K562 (cell line): ENCODE measurements at regions not wholly inside any gene's neighbourhood (a gene's known extent, or its start where the extent isn't known, plus 50 kb on each side); places are given as distances from the start of the nearest gene placed in this dataset.

Experiments used
- ATAC-seq: fragments of 200-7000 bp; cut with Tn5 transposase; 3 replicates; pipeline ENCODE4 v1.9.1; 2020; ENCODE audit warnings: moderate library complexity
- BruUV-seq: library from RNA; stranded (reverse); fragments of 400-500 nt; replicated peaks from 2 replicates; lab custom pipeline; 2021; lab: Mats Ljungman, UMichigan
- CTCF ChIA-PET: fragments of 300-600 bp; formaldehyde crosslinking; extraction: SDS; loops from one replicate; lab custom pipeline; 2021; ENCODE audit warnings: low intra/inter-chr PET ratio; lab: Yijun Ruan, JAX
- POLR2A ChIA-PET: fragments of 300-600, 350-650 bp; sonication (Branson Sonifier 250); formaldehyde crosslinking; extraction: SDS; loops from one replicate; lab custom pipeline; 2021; ENCODE audit warnings: antibody characterized with exemption, inconsistent platforms; lab: Yijun Ruan, JAX
- DNase-seq, 4 experiments: peaks; one replicate each; pipeline versions ENCODE4 v3.0.0 to v3.0.0-alpha.2; 2011 to 2018; ENCODE audit warnings: low spot score in 3 of 4, mixed read lengths in 3 of 4; ENCODE audit errors: extremely low read depth in 1 of 4
- FAIRE-seq: peaks from 2 replicates; lab custom pipeline; 2011; peaks lifted over from hg19 to GRCh38; lab: Jason Lieb, UNC
- H2AFZ ChIP-seq: 2 replicates; pipeline ENCODE4 v1.6.0; 2011; ENCODE audit warnings: low read depth, low read length, control low read depth, inconsistent platforms
- H3K27ac ChIP-seq: fragments of 200-600 bp; 3 replicates; pipeline ENCODE4 v1.8.0; 2011; ENCODE audit warnings: low read depth, mild to moderate bottlenecking, control low read depth, inconsistent platforms, low read length, moderate library complexity, mixed read lengths; ENCODE audit errors: extremely low read depth
- H3K27me3 ChIP-seq, 2 experiments: fragments of 300-600 bp in 1 of 2; 2 replicates in 1 of 2; 3 replicates in 1 of 2; pipeline versions ENCODE4 v1.6.0 to v1.8.0; 2011; ENCODE audit warnings: inconsistent platforms in 2 of 2, low read length in 2 of 2, mild to moderate bottlenecking in 1 of 2, mixed read lengths in 1 of 2, moderate library complexity in 1 of 2; ENCODE audit not compliant: control insufficient read depth in 2 of 2, insufficient read depth in 2 of 2
- H3K36me3 ChIP-seq: fragments of 300-600 bp; 3 replicates; pipeline ENCODE4 v1.8.0; 2011; ENCODE audit warnings: mild to moderate bottlenecking, low read length, inconsistent platforms; ENCODE audit not compliant: control insufficient read depth, insufficient read depth
- H3K4me1 ChIP-seq, 2 experiments: fragments of 200-600 bp in 1 of 2; replicated peaks in 1 of 2; 2 replicates in 1 of 2; 3 replicates in 1 of 2; pipeline versions ENCODE4 v1.5.1 to v1.8.0; 2011; ENCODE audit warnings: inconsistent platforms in 2 of 2, low read length in 2 of 2, mild to moderate bottlenecking in 1 of 2, mixed read lengths in 1 of 2, moderate library complexity in 1 of 2; ENCODE audit not compliant: control insufficient read depth in 2 of 2, insufficient read depth in 2 of 2
- H3K4me2 ChIP-seq: 2 replicates; pipeline ENCODE4 v1.6.1; 2011; ENCODE audit warnings: low read length, control low read depth, inconsistent platforms, mixed read lengths; ENCODE audit not compliant: insufficient read depth
- H3K4me3 ChIP-seq: fragments of 200-600 bp; sonication (generic), shearing (Covaris generic); 2 replicates; pipeline ENCODE4 v1.5.1; 2016; ENCODE audit warnings: control low read depth, inconsistent platforms
- H3K79me2 ChIP-seq: fragments of 200-600 bp; 3 replicates; pipeline ENCODE4 v1.8.0; 2011; ENCODE audit warnings: low read length, inconsistent platforms; ENCODE audit not compliant: control insufficient read depth, insufficient read depth
- H3K9ac ChIP-seq, 2 experiments: 2 replicates each; pipeline versions ENCODE4 v1.6.0 to v1.6.1; 2011; ENCODE audit warnings: low read depth in 2 of 2, low read length in 2 of 2, control low read depth in 1 of 2, inconsistent platforms in 1 of 2, mild to moderate bottlenecking in 1 of 2, mixed read lengths in 1 of 2; ENCODE audit not compliant: insufficient read depth in 1 of 2
- H3K9me1 ChIP-seq: one replicate; pipeline ENCODE4 v1.6.0; 2011; ENCODE audit warnings: inconsistent platforms, mild to moderate bottlenecking, low read length, moderate library complexity; ENCODE audit not compliant: control insufficient read depth, insufficient read depth
- H3K9me3 ChIP-seq: replicated peaks from 2 replicates; pipeline ENCODE4 v1.5.1; 2011; ENCODE audit warnings: low read depth, low read length, inconsistent platforms; ENCODE audit not compliant: control insufficient read depth, insufficient read depth
- H4K20me1 ChIP-seq: replicated peaks from 2 replicates; pipeline ENCODE4 v1.6.1; 2011; ENCODE audit warnings: low read length, inconsistent platforms, mixed read lengths; ENCODE audit not compliant: control insufficient read depth, insufficient read depth
- CXXC5 ChIP-seq: fragments of 250-450 bp; sonication (Bioruptor Pico); IDR thresholded peaks from 2 replicates; pipeline ENCODE4 v1.8.0; 2022; ENCODE audit warnings: inconsistent platforms, mild to moderate bottlenecking, moderate library complexity
- ESRRA ChIP-seq: fragments of 450-650 bp; IDR thresholded peaks from 2 replicates; pipeline ENCODE4 v1.6.1; 2014; ENCODE audit warnings: low read depth, mild to moderate bottlenecking, moderate library complexity, borderline replicate concordance
- PREB ChIP-seq: sonication (generic); formaldehyde crosslinking; IDR thresholded peaks from 2 replicates; pipeline ENCODE4 v1.8.1; 2023; ENCODE audit warnings: mild to moderate bottlenecking, missing genetic modification reagents
- RAD21 ChIP-seq, 2 experiments: fragments of 250-450 bp in 1 of 2; fragments of 450-650 bp in 1 of 2; sonication (Bioruptor Pico) in 1 of 2; formaldehyde crosslinking in 1 of 2; IDR thresholded peaks in 1 of 2; conservative IDR thresholded peaks in 1 of 2; 2 replicates each; pipeline versions ENCODE4 v1.4.0 to v1.8.0; 2020 to 2022; ENCODE audit warnings: mild to moderate bottlenecking in 2 of 2, moderate library complexity in 1 of 2
- ZNF518B ChIP-seq: fragments of 250-450 bp; sonication (Bioruptor Pico); IDR thresholded peaks from 2 replicates; pipeline ENCODE4 v1.5.0; 2021; ENCODE audit warnings: mild to moderate bottlenecking, moderate library complexity
- ZNF778 ChIP-seq: fragments of 450-650 bp; formaldehyde crosslinking; IDR thresholded peaks from 2 replicates; pipeline ENCODE4 v1.4.0; 2020; ENCODE audit warnings: mild to moderate bottlenecking, moderate library complexity
- WGBS: fragments of 100-300 bp; shearing (Covaris generic); methylation state at CpG from one replicate; pipeline ENCODE4 v1.1.6; 2016; ENCODE audit warnings: low coverage, mixed read lengths; ENCODE audit not compliant: insufficient coverage; ENCODE audit errors: missing lambda C conversion rate; 5-methylcytosine and 5-hydroxymethylcytosine counted together
- in situ Hi-C: fragments of 300-500 bp; cut with MboI; formaldehyde crosslinking; loops from 4 replicates; pipeline ENCODE4 v1.15.0; 2018; ENCODE audit warnings: inconsistent platforms, mixed read lengths
- intact Hi-C: fragments of 100-400 bp; cut with micrococcal nuclease; formaldehyde crosslinking; loops from 2 replicates; pipeline ENCODE4 v1.14.2; 2022

DNA sequence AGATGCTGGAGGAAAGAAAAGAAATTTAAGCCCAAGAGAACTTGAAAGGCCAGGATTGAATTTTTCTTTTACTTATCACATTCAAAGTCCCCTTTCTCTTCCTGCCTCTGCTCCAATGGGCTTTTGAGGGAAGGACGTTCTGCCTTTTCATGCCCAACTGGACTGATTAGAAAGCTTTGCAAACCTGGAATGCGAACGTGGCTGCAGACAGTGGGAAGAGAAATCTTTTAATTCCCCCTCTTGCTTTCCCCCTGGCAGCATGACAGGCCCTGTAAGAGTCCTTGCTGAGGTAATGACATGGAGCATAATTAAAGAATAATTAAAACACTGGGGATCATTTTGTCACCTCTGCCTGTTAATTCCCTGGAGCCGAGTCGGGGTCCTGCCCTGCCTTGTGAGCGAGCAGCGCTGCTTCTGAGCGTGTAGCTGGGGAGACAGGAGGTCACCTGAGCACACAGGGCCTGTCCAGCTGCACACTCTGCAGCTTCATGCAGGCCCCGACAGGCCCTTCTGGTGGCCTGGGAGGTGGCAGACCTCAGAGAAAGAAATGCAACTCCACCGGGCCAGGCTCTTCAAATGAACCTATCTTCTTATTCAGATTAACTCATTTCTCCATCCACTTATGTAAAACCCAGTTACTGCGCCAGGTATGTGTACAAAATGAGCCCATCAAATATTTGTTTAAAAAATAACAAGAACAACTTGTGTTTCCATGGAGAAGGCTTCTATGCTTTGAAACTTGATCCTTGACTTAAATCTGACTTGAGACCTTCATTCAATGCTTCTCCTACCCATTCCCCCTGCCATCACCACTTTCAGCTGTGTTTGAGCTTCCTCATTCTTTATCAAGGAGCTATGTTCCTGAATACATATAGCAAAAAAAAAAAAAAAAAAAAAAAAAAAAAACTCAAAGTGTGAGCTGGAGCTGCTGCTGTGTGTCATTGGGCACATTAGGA is 628.2 kb upstream of the CFAP20DC start:
- Histone ChIP-seq H3K9me3 (no peaks in the 10 kb centered on the region), H3K4me2 (no peak overlapping the region), H4K20me1 (no peaks in the 10 kb centered on the region), H2AFZ (no peak overlapping the region), H3K27ac (no peak overlapping the region), H3K9ac (no peak overlapping the region), H3K9me1 (no peaks in the 10 kb centered on the region), H3K4me3 (no peak overlapping the region), H3K4me1 (no peaks in the 10 kb centered on the region), H3K27me3 (no peaks in the 10 kb centered on the region), H3K36me3 (no peaks in the 10 kb centered on the region), H3K79me2 (no peaks in the 10 kb centered on the region)
- DNase-seq (no peak), FAIRE-seq (no peak), ATAC-seq (no peak)
- 6% methylated on average over 11 of the region's 11 CpGs for WGBS
- ChIA-PET POLR2A (no interaction called here), CTCF (no interaction called here)
- BruUV-seq, result no TSS peak
- TF ChIP-seq PREB (CRISPR knock-in tag) (no peak), CXXC5 (CRISPR knock-in tag) (no peak), ZNF518B (CRISPR knock-in tag) (no peak), RAD21 (CRISPR knock-in tag; conservative IDR thresholded peaks at IDR 0.05 in 1 of 2, IDR thresholded peaks at IDR 0.05 in 1 of 2) (no peak), ESRRA (no peak), ZNF778 (no peak)
- in situ Hi-C loops, result no loop called here
- intact Hi-C loops, result no loop called here
